ENCODE measurements at regions not wholly inside any gene's neighbourhood (a gene's known extent, or its start where the extent isn't known, plus 50 kb on each side); places are given as distances from the start of the nearest gene placed in this dataset.

DNA sequence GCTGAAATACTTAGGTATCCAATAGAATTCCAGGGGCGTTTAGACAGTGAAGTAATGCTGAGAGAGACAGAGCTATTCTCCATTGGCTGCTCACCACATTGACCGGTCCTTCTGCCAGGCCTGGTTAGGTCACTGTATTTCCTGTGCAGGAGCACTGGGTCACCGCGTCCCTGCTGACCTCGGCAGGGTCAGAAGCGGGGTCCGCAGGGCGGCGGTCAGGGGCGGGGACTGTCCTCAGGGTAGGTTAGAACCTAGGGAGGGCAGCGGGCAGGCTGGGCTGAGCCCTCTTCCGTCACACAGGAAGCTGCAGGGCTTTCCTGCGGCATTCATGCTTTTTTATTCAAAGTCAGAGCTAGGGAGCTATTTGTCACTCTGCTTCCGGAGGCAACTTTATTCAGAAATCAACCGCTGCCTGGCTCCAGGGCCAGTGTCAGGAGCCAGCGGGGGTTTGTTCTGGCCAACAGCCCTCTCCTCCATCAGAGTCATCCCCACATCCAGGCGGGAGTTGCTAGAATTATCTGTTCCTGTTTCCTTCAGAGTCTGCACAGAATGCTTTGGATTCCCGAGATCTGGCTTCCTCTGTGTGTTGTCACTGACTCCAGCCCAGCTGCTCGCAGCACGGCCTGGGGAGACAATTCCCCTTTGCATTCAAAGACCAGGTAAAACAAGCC, 81.2 kb upstream of the WASF3 start:
- Mint-ChIP-seq H3K4me1 (ENCODE audit: low read depth) (peaks cover 34% of the 10 kb centered on the region), H3K4me3 (ENCODE audit: unreplicated experiment) (peak overlapping the region; percentile 69), H3K36me3 (ENCODE audit: low read depth) (no peaks in the 10 kb centered on the region), H3K27me3 (ENCODE audit: low read depth) (no peaks in the 10 kb centered on the region), H3K9me3 (ENCODE audit: low read depth) (no peaks in the 10 kb centered on the region), H3K27ac (ENCODE audit: unreplicated experiment) (peak overlapping the region; percentile 97)
- DNase-seq (ENCODE audit: low spot score), result no peak
- TF ChIP-seq, protein P1, sequence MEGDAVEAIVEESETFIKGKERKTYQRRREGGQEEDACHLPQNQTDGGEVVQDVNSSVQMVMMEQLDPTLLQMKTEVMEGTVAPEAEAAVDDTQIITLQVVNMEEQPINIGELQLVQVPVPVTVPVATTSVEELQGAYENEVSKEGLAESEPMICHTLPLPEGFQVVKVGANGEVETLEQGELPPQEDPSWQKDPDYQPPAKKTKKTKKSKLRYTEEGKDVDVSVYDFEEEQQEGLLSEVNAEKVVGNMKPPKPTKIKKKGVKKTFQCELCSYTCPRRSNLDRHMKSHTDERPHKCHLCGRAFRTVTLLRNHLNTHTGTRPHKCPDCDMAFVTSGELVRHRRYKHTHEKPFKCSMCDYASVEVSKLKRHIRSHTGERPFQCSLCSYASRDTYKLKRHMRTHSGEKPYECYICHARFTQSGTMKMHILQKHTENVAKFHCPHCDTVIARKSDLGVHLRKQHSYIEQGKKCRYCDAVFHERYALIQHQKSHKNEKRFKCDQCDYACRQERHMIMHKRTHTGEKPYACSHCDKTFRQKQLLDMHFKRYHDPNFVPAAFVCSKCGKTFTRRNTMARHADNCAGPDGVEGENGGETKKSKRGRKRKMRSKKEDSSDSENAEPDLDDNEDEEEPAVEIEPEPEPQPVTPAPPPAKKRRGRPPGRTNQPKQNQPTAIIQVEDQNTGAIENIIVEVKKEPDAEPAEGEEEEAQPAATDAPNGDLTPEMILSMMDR (IDR thresholded peaks at IDR 0.05), result no peak

DNA sequence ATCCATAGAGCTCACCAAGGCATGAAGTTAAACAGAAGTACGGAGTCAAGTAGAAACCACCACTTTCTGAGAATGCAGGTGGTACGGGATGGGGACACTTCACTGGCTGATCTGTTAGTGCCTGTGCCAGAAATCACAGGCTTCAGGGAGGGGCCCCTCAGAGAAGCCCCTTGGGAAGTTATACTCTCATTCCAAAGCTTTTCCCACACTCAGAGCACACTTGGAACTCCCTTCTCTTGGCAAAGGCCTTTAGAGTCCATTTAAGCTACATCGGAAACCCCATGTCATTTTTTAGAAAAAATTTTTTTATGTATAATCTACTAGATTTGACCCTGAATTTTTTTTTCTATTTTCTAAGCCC, 80.7 kb upstream of the WASF3 start:
- peak overlapping the region; percentile 97 for H3K27ac Mint-ChIP-seq (ENCODE audit: unreplicated experiment)
- no peaks in the 10 kb centered on the region for H3K27me3 Mint-ChIP-seq (ENCODE audit: low read depth)

DNA sequence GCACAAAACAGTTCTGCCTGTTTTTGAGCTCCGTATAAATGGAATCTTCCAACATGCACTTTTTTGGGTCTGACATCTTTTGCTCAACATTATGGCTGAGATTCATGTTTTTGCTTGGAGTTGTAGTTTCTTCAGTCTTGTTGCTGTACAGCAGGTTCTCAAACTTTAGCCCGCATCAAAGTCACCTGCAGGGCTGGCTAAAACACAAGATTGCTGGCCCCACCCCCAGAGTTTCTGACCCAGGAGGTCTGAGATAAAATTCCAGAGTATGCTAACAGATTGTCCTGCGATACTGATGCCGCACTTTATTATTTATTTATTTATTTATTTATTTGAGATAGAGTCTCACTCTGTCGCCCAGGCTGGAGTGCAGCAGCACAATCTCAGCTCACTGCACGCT, 79.8 kb upstream of the WASF3 start:
- Mint-ChIP-seq H3K4me1 (ENCODE audit: low read depth) (peaks cover 34% of the 10 kb centered on the region), H3K27me3 (ENCODE audit: low read depth) (no peaks in the 10 kb centered on the region), H3K27ac (ENCODE audit: unreplicated experiment) (peak overlapping the region; percentile 97), H3K4me3 (ENCODE audit: unreplicated experiment) (no peak overlapping the region), H3K9me3 (ENCODE audit: low read depth) (no peaks in the 10 kb centered on the region), H3K36me3 (ENCODE audit: low read depth) (no peaks in the 10 kb centered on the region)
- no peak for DNase-seq (ENCODE audit: low spot score)
- TF ChIP-seq, protein P1 (IDR thresholded peaks at IDR 0.05), result no peak

More for the DNA sequence above, 80.7 kb upstream of the WASF3 start:
- TF ChIP-seq, protein P1 (IDR thresholded peaks at IDR 0.05), result no peak
- H3K36me3 Mint-ChIP-seq (ENCODE audit: low read depth), result no peaks in the 10 kb centered on the region
- DNase-seq (ENCODE audit: low spot score), result no peak
- H3K9me3 Mint-ChIP-seq (ENCODE audit: low read depth), result no peaks in the 10 kb centered on the region
- H3K4me1 Mint-ChIP-seq (ENCODE audit: low read depth), result peaks cover 34% of the 10 kb centered on the region
- H3K4me3 Mint-ChIP-seq (ENCODE audit: unreplicated experiment), result peak overlapping the region; percentile 69

DNA sequence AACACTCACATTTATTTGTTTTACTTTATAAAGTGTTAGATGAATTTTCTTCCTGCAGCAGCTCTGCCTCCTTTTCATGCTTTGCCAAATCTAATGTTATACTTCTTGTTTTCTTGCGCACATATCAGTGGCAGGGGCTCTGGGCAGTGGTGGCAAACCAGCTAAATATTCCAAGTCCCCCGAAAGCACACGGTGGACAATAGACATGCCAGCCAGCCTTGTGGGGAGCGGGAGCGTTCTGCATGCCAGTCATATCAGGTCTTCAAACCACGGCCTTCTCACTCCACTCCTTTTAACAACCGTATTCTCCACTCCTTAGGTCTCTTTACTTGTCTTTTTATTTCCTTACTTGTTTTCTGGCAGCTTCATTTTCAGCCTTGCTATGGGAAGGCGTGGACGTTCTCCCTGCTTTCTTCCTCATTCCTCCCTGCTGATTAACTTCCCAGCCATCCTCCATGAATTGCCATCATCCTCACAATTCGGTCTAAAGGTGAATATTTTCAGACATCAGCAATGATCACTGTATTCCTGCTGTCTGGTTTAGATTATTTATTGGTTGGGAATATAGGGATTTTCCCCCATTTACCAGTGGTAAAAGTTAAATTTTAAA, 77.1 kb upstream of the WASF3 start:
- H3K9me3 Mint-ChIP-seq (ENCODE audit: low read depth), result no peaks in the 10 kb centered on the region
- TF ChIP-seq, protein P1 (IDR thresholded peaks at IDR 0.05), result no peak
- DNase-seq (ENCODE audit: low spot score), result no peak
- H3K36me3 Mint-ChIP-seq (ENCODE audit: low read depth), result no peaks in the 10 kb centered on the region
- peak overlapping the region; percentile 78 for H3K27ac Mint-ChIP-seq (ENCODE audit: unreplicated experiment)
- no peaks in the 10 kb centered on the region for H3K27me3 Mint-ChIP-seq (ENCODE audit: low read depth)
- peaks cover 31% of the 10 kb centered on the region for H3K4me1 Mint-ChIP-seq (ENCODE audit: low read depth)
- no peak overlapping the region for H3K4me3 Mint-ChIP-seq (ENCODE audit: unreplicated experiment)

DNA sequence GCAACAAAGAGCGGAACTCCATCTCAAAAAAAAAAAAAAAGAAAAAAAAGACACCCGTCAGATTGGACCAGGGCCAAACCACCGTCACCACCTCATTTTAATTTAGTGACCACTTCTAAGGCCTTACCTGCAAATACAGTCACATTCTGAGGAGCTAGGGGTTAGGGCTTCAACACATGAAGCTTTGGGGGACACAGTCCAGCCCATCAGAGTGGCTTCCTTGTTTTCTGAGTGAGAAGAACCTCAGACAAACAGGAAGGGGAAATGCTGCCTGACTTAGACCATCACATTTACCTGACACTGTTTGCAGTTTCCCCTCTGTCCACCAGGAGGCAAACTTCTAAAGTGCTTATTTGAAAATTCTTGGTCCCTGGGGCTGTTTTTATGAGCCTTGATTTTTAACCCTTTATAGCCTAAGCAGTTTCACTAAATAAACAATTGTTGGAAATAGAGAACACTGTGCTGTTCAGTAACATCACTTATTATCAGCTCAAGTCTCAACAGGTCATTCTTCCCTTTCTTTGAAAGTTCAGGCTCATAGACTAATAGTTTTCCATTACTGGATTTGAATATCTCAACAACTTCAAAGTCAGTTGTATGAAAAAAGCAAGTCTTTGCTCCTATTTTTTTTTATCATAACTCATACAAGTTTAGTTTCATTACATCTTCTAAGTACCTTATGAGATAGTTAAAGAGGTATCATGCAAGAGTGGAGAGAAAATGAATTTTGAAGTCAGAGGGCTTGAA, 74.9 kb upstream of the WASF3 start:
- DNase-seq (ENCODE audit: low spot score), result no peak

More for the DNA sequence above, 74.9 kb upstream of the WASF3 start:
- no peak overlapping the region for H3K4me3 Mint-ChIP-seq (ENCODE audit: unreplicated experiment)
- no peaks in the 10 kb centered on the region for H3K9me3 Mint-ChIP-seq (ENCODE audit: low read depth)
- TF ChIP-seq, protein P1 (IDR thresholded peaks at IDR 0.05), result peak; percentile 95
- H3K27me3 Mint-ChIP-seq (ENCODE audit: low read depth), result no peaks in the 10 kb centered on the region
- H3K36me3 Mint-ChIP-seq (ENCODE audit: low read depth), result no peaks in the 10 kb centered on the region
- H3K27ac Mint-ChIP-seq (ENCODE audit: unreplicated experiment), result no peak overlapping the region
- H3K4me1 Mint-ChIP-seq (ENCODE audit: low read depth), result peaks cover 9% of the 10 kb centered on the region
